Erythroblast (primary cell): ENCODE measurements at regions not wholly inside any gene's neighbourhood (a gene's known extent, or its start where the extent isn't known, plus 50 kb on each side); places are given as distances from the start of the nearest gene placed in this dataset.

ENCODE experiments used
- GATA1 ChIP-seq: IDR thresholded peaks from 2 replicates; pipeline ENCODE4 v1.6.1; 2011; ENCODE audit warnings: low read depth, mild to moderate bottlenecking, control low read depth, low read length, moderate library complexity
- POLR2A ChIP-seq: IDR thresholded peaks from 2 replicates; pipeline ENCODE4 v1.6.1; 2011; ENCODE audit warnings: mild to moderate bottlenecking, low read length

DNA sequence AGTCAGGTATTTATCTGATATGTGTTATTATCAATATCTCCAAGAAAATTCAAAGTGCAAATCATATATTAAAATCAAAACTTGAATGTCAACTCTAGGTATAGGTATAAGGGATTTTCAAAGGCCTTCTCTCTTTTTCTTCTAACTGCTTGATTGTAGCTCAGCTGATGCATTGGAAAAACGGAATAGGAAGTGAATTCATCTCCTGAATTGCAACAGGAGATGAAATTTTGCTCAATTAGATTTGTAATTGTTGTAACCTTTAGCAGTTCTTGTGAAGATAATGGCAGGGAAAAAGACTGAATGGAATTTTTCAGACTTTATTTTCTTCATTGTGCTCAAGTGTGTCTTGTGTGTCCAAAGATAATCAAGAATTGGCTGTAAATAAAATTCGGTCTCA lies 190.2 kb upstream of the KCNJ16 start:
- no peak for TF ChIP-seq POLR2A
- no peak for TF ChIP-seq GATA1
